HepG2 (cell line): ENCODE measurements at regions not wholly inside any gene's neighbourhood (a gene's known extent, or its start where the extent isn't known, plus 50 kb on each side); places are given as distances from the start of the nearest gene placed in this dataset.

Experiments used
- CREB1 ChIP-seq, 2 experiments: fragments of 450-650 bp in 1 of 2; IDR thresholded peaks; 2 replicates each; pipeline ENCODE4 v1.6.1; 2016 to 2017; ENCODE audit warnings: control low read depth in 1 of 2, mild to moderate bottlenecking in 1 of 2, missing compliant biosample characterization in 1 of 2, missing genetic modification characterization in 1 of 2
- CTCF ChIP-seq: sonication (generic); formaldehyde crosslinking; IDR thresholded peaks from 2 replicates; pipeline ENCODE4 v1.5.0; 2020; ENCODE audit warnings: mild to moderate bottlenecking, missing genetic modification reagents, moderate library complexity
- HCFC1 ChIP-seq: fragments of 150-350 bp; IDR thresholded peaks from 2 replicates; pipeline ENCODE4 v1.6.1; 2014; ENCODE audit warnings: low read depth, low read length
- HOMEZ ChIP-seq: IDR thresholded peaks from 2 replicates; pipeline ENCODE4 v1.6.1; 2016; ENCODE audit warnings: low read depth
- KDM1A ChIP-seq: IDR thresholded peaks from 2 replicates; pipeline ENCODE4 v1.6.1; 2016; ENCODE audit warnings: missing compliant biosample characterization
- SPEN ChIP-seq: sonication (generic); formaldehyde crosslinking; IDR thresholded peaks from 2 replicates; pipeline ENCODE4 v1.5.1; 2020; ENCODE audit warnings: low read depth, mild to moderate bottlenecking, missing genetic modification reagents
- TCF7L2 ChIP-seq: IDR thresholded peaks from 2 replicates; pipeline ENCODE4 v1.6.1; 2011; ENCODE audit warnings: mild to moderate bottlenecking, low read depth, low read length, moderate library complexity
- ZBTB7A ChIP-seq: sonication (generic); formaldehyde crosslinking; IDR thresholded peaks from 2 replicates; pipeline ENCODE4 v1.8.0; 2022; ENCODE audit warnings: mild to moderate bottlenecking, missing genetic modification reagents
- ZBTB8A ChIP-seq: sonication (generic); formaldehyde crosslinking; IDR thresholded peaks from 2 replicates; pipeline ENCODE4 v1.4.0; 2020; ENCODE audit warnings: mild to moderate bottlenecking, low read depth, missing genetic modification reagents, borderline replicate concordance
- ZNF543 ChIP-seq: sonication (generic); formaldehyde crosslinking; IDR thresholded peaks from 2 replicates; pipeline ENCODE4 v1.4.0; 2020; ENCODE audit warnings: mild to moderate bottlenecking, missing genetic modification reagents
- ZNF883 ChIP-seq: sonication (generic); formaldehyde crosslinking; IDR thresholded peaks from 2 replicates; pipeline ENCODE4 v1.5.1; 2020; ENCODE audit warnings: mild to moderate bottlenecking, missing genetic modification reagents; ENCODE audit errors: not compliant biosample characterization

GRCh38 chrX:109952985-109953905 is 49.7 kb upstream of the TMEM164 start:
- TF ChIP-seq CREB1 (IDR thresholded peaks at IDR 0.05): no peak
- no peak for TF ChIP-seq CREB1 (CRISPR knock-in tag; IDR thresholded peaks at IDR 0.05)
- TF ChIP-seq ZNF883: no peak
- no peak for TF ChIP-seq ZBTB8A (CRISPR knock-in tag)
- TF ChIP-seq CTCF (CRISPR knock-in tag): no peak
- TF ChIP-seq HCFC1: no peak
- no peak for TF ChIP-seq ZNF543 (CRISPR knock-in tag)
- no peak for TF ChIP-seq TCF7L2
- TF ChIP-seq KDM1A (CRISPR knock-in tag): no peak
- TF ChIP-seq ZBTB7A (CRISPR knock-in tag): no peak
- TF ChIP-seq SPEN (CRISPR knock-in tag): no peak
- no peak for TF ChIP-seq HOMEZ (CRISPR knock-in tag)
